ENCODE measurements at regions not wholly inside any gene's neighbourhood (a gene's known extent, or its start where the extent isn't known, plus 50 kb on each side); places are given as distances from the start of the nearest gene placed in this dataset.

- H3K27me3 ChIP-seq (ENCODE audit: control insufficient read depth in 1 of 2, insufficient read depth in 2 of 2, low read length in 2 of 2) = no peaks in the 10 kb centered on the region
- ChIA-PET POLR2A (no interaction called here), CTCF (ENCODE audit: low intra/inter-chr PET ratio, low total read pairs) (no interaction called here)
- DNase-seq (ENCODE audit: low spot score) (no peak), ATAC-seq (no peak), FAIRE-seq (no peak)
- peaks cover 12% of the 10 kb centered on the region for H3K4me1 ChIP-seq (ENCODE audit: insufficient read depth, low read length)
- 95% methylated on average over 9 of the region's 9 CpGs for WGBS (ENCODE audit: low lambda C conversion rate)
- intact Hi-C loops (cut with micrococcal nuclease; ENCODE audit: unreplicated experiment) (no loop called here), in situ Hi-C loops (cut with HindIII; ENCODE audit: extremely low pct_ligation_motif_present, low pct_unique_long_range_greater_than_20kb) (no loop called here)
- H3K9me3 ChIP-seq (ENCODE audit: low read length) = no peaks in the 10 kb centered on the region
- no peak overlapping the region for H3K4me3 ChIP-seq (replicated peaks in 1 of 3; ENCODE audit: insufficient read depth in 1 of 3, low read depth in 2 of 3, low read length in 3 of 3)
- no peaks in the 10 kb centered on the region for H3K79me2 ChIP-seq (ENCODE audit: insufficient read depth, low read length)
- TF ChIP-seq, protein P1, sequence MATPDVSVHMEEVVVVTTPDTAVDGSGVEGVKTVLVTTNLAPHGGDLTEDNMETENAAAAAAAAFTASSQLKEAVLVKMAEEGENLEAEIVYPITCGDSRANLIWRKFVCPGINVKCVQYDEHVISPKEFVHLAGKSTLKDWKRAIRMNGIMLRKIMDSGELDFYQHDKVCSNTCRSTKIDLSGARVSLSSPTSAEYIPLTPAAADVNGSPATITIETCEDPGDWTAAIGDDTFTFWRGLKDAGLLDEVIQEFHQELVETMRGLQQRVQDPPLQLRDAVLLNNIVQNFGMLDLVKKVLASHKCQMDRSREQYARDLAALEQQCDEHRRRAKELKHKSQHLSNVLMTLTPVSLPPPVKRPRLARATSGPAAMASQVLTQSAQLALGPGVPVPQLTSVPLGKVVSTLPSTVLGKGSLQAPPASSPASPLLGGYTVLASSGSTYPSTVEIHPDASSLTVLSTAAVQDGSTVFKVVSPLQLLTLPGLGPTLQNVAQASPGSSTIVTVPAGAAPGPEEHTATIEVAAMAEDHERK (CRISPR knock-in tag; IDR thresholded peaks at IDR 0.05; ENCODE audit: low read depth) = no peak
- TF ChIP-seq MEF2D (CRISPR knock-in tag; IDR thresholded peaks at IDR 0.05) = no peak
- no peak for TF ChIP-seq RNF219 (CRISPR knock-in tag; IDR thresholded peaks at IDR 0.05)
- no peak for TF ChIP-seq ZNF547 (CRISPR knock-in tag; IDR thresholded peaks at IDR 0.05)
- no peak for TF ChIP-seq ZNF558 (CRISPR knock-in tag; IDR thresholded peaks at IDR 0.05; ENCODE audit: borderline replicate concordance)
- no peak for TF ChIP-seq NBN (conservative IDR thresholded peaks at IDR 0.05)
- no peak for TF ChIP-seq NCOA1 (CRISPR knock-in tag; IDR thresholded peaks at IDR 0.05)
- TF ChIP-seq NFIB (CRISPR knock-in tag; IDR thresholded peaks at IDR 0.05; ENCODE audit: borderline replicate concordance) = no peak
- TF ChIP-seq KAT7 (CRISPR knock-in tag; IDR thresholded peaks at IDR 0.05; ENCODE audit: borderline replicate concordance) = no peak
- no peak for TF ChIP-seq DPF2 (CRISPR knock-in tag; IDR thresholded peaks at IDR 0.05; ENCODE audit: borderline replicate concordance, low read depth)
- TF ChIP-seq ZNF703 (CRISPR knock-in tag; IDR thresholded peaks at IDR 0.05; ENCODE audit: borderline replicate concordance) = no peak
- no peak for TF ChIP-seq ZNF761 (CRISPR knock-in tag; conservative IDR thresholded peaks at IDR 0.05)
- no peak for TF ChIP-seq NR2C2 (CRISPR knock-in tag; IDR thresholded peaks at IDR 0.05; ENCODE audit: borderline replicate concordance)
- TF ChIP-seq, protein P2, sequence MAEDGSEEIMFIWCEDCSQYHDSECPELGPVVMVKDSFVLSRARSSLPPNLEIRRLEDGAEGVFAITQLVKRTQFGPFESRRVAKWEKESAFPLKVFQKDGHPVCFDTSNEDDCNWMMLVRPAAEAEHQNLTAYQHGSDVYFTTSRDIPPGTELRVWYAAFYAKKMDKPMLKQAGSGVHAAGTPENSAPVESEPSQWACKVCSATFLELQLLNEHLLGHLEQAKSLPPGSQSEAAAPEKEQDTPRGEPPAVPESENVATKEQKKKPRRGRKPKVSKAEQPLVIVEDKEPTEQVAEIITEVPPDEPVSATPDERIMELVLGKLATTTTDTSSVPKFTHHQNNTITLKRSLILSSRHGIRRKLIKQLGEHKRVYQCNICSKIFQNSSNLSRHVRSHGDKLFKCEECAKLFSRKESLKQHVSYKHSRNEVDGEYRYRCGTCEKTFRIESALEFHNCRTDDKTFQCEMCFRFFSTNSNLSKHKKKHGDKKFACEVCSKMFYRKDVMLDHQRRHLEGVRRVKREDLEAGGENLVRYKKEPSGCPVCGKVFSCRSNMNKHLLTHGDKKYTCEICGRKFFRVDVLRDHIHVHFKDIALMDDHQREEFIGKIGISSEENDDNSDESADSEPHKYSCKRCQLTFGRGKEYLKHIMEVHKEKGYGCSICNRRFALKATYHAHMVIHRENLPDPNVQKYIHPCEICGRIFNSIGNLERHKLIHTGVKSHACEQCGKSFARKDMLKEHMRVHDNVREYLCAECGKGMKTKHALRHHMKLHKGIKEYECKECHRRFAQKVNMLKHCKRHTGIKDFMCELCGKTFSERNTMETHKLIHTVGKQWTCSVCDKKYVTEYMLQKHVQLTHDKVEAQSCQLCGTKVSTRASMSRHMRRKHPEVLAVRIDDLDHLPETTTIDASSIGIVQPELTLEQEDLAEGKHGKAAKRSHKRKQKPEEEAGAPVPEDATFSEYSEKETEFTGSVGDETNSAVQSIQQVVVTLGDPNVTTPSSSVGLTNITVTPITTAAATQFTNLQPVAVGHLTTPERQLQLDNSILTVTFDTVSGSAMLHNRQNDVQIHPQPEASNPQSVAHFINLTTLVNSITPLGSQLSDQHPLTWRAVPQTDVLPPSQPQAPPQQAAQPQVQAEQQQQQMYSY (CRISPR knock-in tag; IDR thresholded peaks at IDR 0.05) = no peak
- TF ChIP-seq AHR (CRISPR knock-in tag; IDR thresholded peaks at IDR 0.05) = no peak
- no peak for TF ChIP-seq BRD4 (CRISPR knock-in tag; IDR thresholded peaks at IDR 0.05)
- no peak overlapping the region for H3K27ac ChIP-seq (ENCODE audit: extremely low read length, insufficient read depth, low read length)
- no TSS peak for BruUV-seq (replicated peaks)
- no peak overlapping the region for H2AFZ ChIP-seq (ENCODE audit: low read length)
- H3K9ac ChIP-seq (ENCODE audit: insufficient read depth, low read depth, low read length) = no peak overlapping the region
- no peaks in the 10 kb centered on the region for H4K20me1 ChIP-seq (ENCODE audit: insufficient read depth, low read length)
- H3K36me3 ChIP-seq (replicated peaks in 1 of 2; ENCODE audit: control insufficient read depth in 1 of 2, insufficient read depth in 2 of 2, low read length in 2 of 2) = no peaks in the 10 kb centered on the region
- no peak overlapping the region for H3K4me2 ChIP-seq (ENCODE audit: low read depth, low read length)
Observed at GRCh38 chr7:156545979-156546378, 94.6 kb upstream of the RNF32 start.

All from HepG2 (cell line).